Fibroblast of mammary gland (primary cell): ENCODE measurements at regions not wholly inside any gene's neighbourhood (a gene's known extent, or its start where the extent isn't known, plus 50 kb on each side); places are given as distances from the start of the nearest gene placed in this dataset.

Experiments
- DNase-seq: peaks from one replicate; pipeline ENCODE4 v3.0.0-alpha.2; 2010; ENCODE audit warnings: low read depth
- H3K4me3 ChIP-seq: 2 replicates; pipeline ENCODE4 v1.5.1; 2011; ENCODE audit warnings: low read depth, mild to moderate bottlenecking, low read length, moderate library complexity; ENCODE audit not compliant: control insufficient read depth
- TF ChIP-seq, protein P1 (sequence below): conservative IDR thresholded peaks from 2 replicates; pipeline ENCODE4 v1.5.1; 2011; ENCODE audit warnings: low read depth, low read length, inconsistent platforms; ENCODE audit not compliant: control insufficient read depth, insufficient read depth

DNA sequence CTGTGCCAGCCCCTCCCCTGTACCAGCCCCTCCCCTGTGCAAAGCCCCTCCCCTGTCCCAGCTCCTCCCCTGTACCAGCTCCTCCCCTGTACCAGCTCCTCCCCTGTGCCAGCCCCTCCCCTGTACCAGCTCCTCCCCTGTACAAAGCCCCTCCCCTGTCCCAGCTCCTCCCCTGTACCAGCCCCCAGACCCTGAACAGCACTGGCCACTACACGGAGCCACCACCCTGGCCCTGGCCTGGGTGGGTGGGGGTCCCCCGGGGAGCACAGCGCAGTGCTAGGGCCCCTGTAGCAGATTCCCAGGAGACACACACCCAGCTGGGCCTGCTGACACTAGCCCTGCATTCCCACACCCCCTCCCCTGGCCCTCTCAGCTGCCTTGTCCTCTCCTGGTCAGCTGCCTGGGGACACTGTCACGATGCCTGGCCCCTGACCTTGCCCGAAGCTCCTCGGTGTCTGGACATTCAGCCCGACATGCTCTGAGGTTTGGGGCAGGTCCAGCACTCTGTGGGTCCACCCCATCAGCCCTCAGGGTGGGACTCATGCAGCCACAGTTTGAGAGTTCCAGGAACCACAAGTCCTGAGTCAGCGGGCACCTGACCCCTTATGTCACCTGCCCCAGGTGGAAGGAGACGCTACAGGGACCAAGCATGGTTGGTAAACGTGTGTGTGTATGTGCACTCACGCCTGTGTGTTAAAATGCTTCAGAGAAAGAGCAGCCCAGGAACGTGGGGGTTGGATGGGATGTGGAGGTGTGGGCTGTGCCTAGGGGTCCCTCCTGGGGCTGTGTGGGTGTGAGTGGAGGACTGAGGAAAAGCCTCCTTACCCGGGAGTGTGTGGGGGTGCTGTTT lies 114.2 kb downstream of the METRNL start:
- TF ChIP-seq, protein P1, sequence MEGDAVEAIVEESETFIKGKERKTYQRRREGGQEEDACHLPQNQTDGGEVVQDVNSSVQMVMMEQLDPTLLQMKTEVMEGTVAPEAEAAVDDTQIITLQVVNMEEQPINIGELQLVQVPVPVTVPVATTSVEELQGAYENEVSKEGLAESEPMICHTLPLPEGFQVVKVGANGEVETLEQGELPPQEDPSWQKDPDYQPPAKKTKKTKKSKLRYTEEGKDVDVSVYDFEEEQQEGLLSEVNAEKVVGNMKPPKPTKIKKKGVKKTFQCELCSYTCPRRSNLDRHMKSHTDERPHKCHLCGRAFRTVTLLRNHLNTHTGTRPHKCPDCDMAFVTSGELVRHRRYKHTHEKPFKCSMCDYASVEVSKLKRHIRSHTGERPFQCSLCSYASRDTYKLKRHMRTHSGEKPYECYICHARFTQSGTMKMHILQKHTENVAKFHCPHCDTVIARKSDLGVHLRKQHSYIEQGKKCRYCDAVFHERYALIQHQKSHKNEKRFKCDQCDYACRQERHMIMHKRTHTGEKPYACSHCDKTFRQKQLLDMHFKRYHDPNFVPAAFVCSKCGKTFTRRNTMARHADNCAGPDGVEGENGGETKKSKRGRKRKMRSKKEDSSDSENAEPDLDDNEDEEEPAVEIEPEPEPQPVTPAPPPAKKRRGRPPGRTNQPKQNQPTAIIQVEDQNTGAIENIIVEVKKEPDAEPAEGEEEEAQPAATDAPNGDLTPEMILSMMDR: no peak
- DNase-seq: peak; percentile 54
- H3K4me3 ChIP-seq: no peak overlapping the region

GRCh38 chr17:83194186-83194561 lies 114.8 kb downstream of the METRNL start:
- no peak for DNase-seq
- TF ChIP-seq, protein P1: no peak
- no peak overlapping the region for H3K4me3 ChIP-seq

GRCh38 chr17:83194761-83195329 lies 115.4 kb downstream of the METRNL start:
- TF ChIP-seq, protein P1: no peak
- H3K4me3 ChIP-seq: no peak overlapping the region
- peak; percentile 52 for DNase-seq

GRCh38 chr17:83195330-83196023 lies 116.1 kb downstream of the METRNL start:
- peak; percentile 73 for DNase-seq
- TF ChIP-seq, protein P1: no peak
- H3K4me3 ChIP-seq: no peak overlapping the region

- DNase-seq: peak; percentile 92
- TF ChIP-seq, protein P1: no peak
- no peak overlapping the region for H3K4me3 ChIP-seq
Observed at GRCh38 chr17:83196024-83196365, 116.6 kb downstream of the METRNL start.

DNA sequence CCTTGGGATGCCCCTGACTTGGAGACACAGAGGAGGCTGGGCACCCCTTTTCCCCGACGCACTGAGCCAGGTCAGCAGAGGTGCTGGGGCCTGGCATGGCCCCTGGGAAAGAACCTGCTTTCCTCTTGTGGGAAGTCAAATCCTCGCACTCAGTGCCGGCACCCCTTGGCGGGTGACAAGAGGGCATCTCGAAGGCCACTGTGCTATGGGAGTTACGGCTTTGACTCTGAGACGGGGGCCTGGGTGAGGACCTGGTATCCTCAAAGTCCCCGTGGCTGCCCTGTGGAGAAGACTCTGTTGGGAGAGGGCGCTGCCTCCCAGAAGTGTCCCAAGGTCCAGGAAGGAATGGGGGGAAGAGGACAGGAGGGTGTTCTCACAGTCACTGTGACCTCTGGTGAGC lies 117.0 kb downstream of the METRNL start:
- no peak for DNase-seq
- no peak overlapping the region for H3K4me3 ChIP-seq

More for the DNA sequence above, 117.0 kb downstream of the METRNL start:
- TF ChIP-seq, protein P1: no peak
